ENCODE measurements at regions not wholly inside any gene's neighbourhood (a gene's known extent, or its start where the extent isn't known, plus 50 kb on each side); places are given as distances from the start of the nearest gene placed in this dataset.

- Histone ChIP-seq H3K27ac (ENCODE audit: low read length) (no peak overlapping the region), H3K27me3 (replicated peaks; ENCODE audit: insufficient read depth, low read length) (no peaks in the 10 kb centered on the region), H3K4me3 (ENCODE audit: low read length) (no peak overlapping the region), H3K9me2 (replicated peaks; ENCODE audit: insufficient read depth, low read length) (no peaks in the 10 kb centered on the region), H3K36me3 (replicated peaks; ENCODE audit: insufficient read depth, low read length) (no peaks in the 10 kb centered on the region), H3K9ac (ENCODE audit: low read length) (no peak overlapping the region), H3K9me3 (replicated peaks; ENCODE audit: insufficient read depth, low read length) (no peaks in the 10 kb centered on the region), H3K79me2 (ENCODE audit: low read length) (no peaks in the 10 kb centered on the region), H3K4me2 (ENCODE audit: low read depth, low read length) (no peak overlapping the region), H2AFZ (ENCODE audit: low read length) (no peak overlapping the region), H3K4me1 (ENCODE audit: low read length) (no peaks in the 10 kb centered on the region), H3F3A (ENCODE audit: insufficient read depth, low read length) (no peaks in the 10 kb centered on the region), H4K20me1 (ENCODE audit: insufficient read depth, low read length) (no peaks in the 10 kb centered on the region)
- TF ChIP-seq EZH2phosphoT487 (IDR thresholded peaks at IDR 0.05; ENCODE audit: low read length) (no peak), EZH2 (optimal IDR thresholded peaks at IDR 0.05; ENCODE audit: low read depth, low read length) (no peak), CTCF (IDR thresholded peaks at IDR 0.05; ENCODE audit: low read length) (no peak)
- no peak for DNase-seq
Observed at GRCh38 chr4:155544547-155544946, 122.1 kb upstream of the GUCY1A1 start.

GRCh38 chr4:155543126-155543765 lies 123.4 kb upstream of the GUCY1A1 start:
- no peak for TF ChIP-seq EZH2phosphoT487 (IDR thresholded peaks at IDR 0.05; ENCODE audit: low read length)
- no peak for TF ChIP-seq CTCF (IDR thresholded peaks at IDR 0.05; ENCODE audit: low read length)
- no peak for TF ChIP-seq EZH2 (optimal IDR thresholded peaks at IDR 0.05; ENCODE audit: low read depth, low read length)
- Histone ChIP-seq H2AFZ (ENCODE audit: low read length) (no peak overlapping the region), H3K9ac (ENCODE audit: low read length) (no peak overlapping the region), H3K36me3 (replicated peaks; ENCODE audit: insufficient read depth, low read length) (no peaks in the 10 kb centered on the region), H3K9me3 (replicated peaks; ENCODE audit: insufficient read depth, low read length) (no peaks in the 10 kb centered on the region), H3K27ac (ENCODE audit: low read length) (no peak overlapping the region), H3K27me3 (replicated peaks; ENCODE audit: insufficient read depth, low read length) (no peaks in the 10 kb centered on the region), H3K4me3 (ENCODE audit: low read length) (no peak overlapping the region), H3K4me2 (ENCODE audit: low read depth, low read length) (no peak overlapping the region), H3K79me2 (ENCODE audit: low read length) (no peaks in the 10 kb centered on the region), H3K9me2 (replicated peaks; ENCODE audit: insufficient read depth, low read length) (no peaks in the 10 kb centered on the region), H4K20me1 (ENCODE audit: insufficient read depth, low read length) (no peaks in the 10 kb centered on the region), H3K4me1 (ENCODE audit: low read length) (no peaks in the 10 kb centered on the region), H3F3A (ENCODE audit: insufficient read depth, low read length) (no peaks in the 10 kb centered on the region)
- DNase-seq, result no peak

- Histone ChIP-seq H3K4me2 (ENCODE audit: low read depth, low read length) (no peak overlapping the region), H3K9ac (ENCODE audit: low read length) (no peak overlapping the region), H3K4me1 (ENCODE audit: low read length) (no peaks in the 10 kb centered on the region), H3F3A (ENCODE audit: insufficient read depth, low read length) (no peaks in the 10 kb centered on the region), H4K20me1 (ENCODE audit: insufficient read depth, low read length) (no peaks in the 10 kb centered on the region), H3K36me3 (replicated peaks; ENCODE audit: insufficient read depth, low read length) (no peaks in the 10 kb centered on the region), H3K27ac (ENCODE audit: low read length) (no peak overlapping the region), H3K9me2 (replicated peaks; ENCODE audit: insufficient read depth, low read length) (no peaks in the 10 kb centered on the region), H3K4me3 (ENCODE audit: low read length) (no peak overlapping the region), H2AFZ (ENCODE audit: low read length) (no peak overlapping the region), H3K9me3 (replicated peaks; ENCODE audit: insufficient read depth, low read length) (no peaks in the 10 kb centered on the region), H3K27me3 (replicated peaks; ENCODE audit: insufficient read depth, low read length) (no peaks in the 10 kb centered on the region), H3K79me2 (ENCODE audit: low read length) (no peaks in the 10 kb centered on the region)
- no peak for DNase-seq
- TF ChIP-seq EZH2phosphoT487 (IDR thresholded peaks at IDR 0.05; ENCODE audit: low read length) (no peak), EZH2 (optimal IDR thresholded peaks at IDR 0.05; ENCODE audit: low read depth, low read length) (no peak), CTCF (IDR thresholded peaks at IDR 0.05; ENCODE audit: low read length) (no peak)
Observed at GRCh38 chr4:155542415-155542814, 124.2 kb upstream of the GUCY1A1 start.
